ENCODE measurements at regions not wholly inside any gene's neighbourhood (a gene's known extent, or its start where the extent isn't known, plus 50 kb on each side); places are given as distances from the start of the nearest gene placed in this dataset.

GRCh38 chr10:124237282-124237961 is 144.0 kb upstream of the CHST15 start:
- FAIRE-seq (no peak), DNase-seq (ENCODE audit: low read depth, low spot score) (no peak)
- H3K9me3 ChIP-seq (ENCODE audit: control insufficient read depth, low read depth, low read length) = no peaks in the 10 kb centered on the region
- H3K4me2 ChIP-seq (ENCODE audit: control insufficient read depth, extremely low read depth, insufficient read depth, low read depth, low read length) = no peak overlapping the region
- dilution Hi-C loops (cut with MboI; ENCODE audit: extremely low pct_ligation_motif_present, low sequenced_read_pairs) = no loop called here
- peaks cover 4% of the 10 kb centered on the region for H3K27me3 ChIP-seq (ENCODE audit: control insufficient read depth, extremely low read depth, insufficient read depth, low read length)
- no peaks in the 10 kb centered on the region for H3K9me1 ChIP-seq (ENCODE audit: control insufficient read depth, extremely low read depth, insufficient read depth, low read length)
- no peak overlapping the region for H3K27ac ChIP-seq (ENCODE audit: control insufficient read depth, insufficient read depth, low read length)
- TF ChIP-seq EZH2 (IDR thresholded peaks at IDR 0.05; ENCODE audit: low read length) = no peak
- TF ChIP-seq, protein P1, sequence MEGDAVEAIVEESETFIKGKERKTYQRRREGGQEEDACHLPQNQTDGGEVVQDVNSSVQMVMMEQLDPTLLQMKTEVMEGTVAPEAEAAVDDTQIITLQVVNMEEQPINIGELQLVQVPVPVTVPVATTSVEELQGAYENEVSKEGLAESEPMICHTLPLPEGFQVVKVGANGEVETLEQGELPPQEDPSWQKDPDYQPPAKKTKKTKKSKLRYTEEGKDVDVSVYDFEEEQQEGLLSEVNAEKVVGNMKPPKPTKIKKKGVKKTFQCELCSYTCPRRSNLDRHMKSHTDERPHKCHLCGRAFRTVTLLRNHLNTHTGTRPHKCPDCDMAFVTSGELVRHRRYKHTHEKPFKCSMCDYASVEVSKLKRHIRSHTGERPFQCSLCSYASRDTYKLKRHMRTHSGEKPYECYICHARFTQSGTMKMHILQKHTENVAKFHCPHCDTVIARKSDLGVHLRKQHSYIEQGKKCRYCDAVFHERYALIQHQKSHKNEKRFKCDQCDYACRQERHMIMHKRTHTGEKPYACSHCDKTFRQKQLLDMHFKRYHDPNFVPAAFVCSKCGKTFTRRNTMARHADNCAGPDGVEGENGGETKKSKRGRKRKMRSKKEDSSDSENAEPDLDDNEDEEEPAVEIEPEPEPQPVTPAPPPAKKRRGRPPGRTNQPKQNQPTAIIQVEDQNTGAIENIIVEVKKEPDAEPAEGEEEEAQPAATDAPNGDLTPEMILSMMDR (optimal IDR thresholded peaks at IDR 0.05 in 1 of 3, IDR thresholded peaks at IDR 0.05 in 1 of 3, conservative IDR thresholded peaks at IDR 0.05 in 1 of 3; ENCODE audit: extremely low read depth in 1 of 3, insufficient read depth in 2 of 3, low read length in 3 of 3) = no peak
- H4K20me1 ChIP-seq (ENCODE audit: control insufficient read depth, extremely low read depth, insufficient read depth, low read length) = no peaks in the 10 kb centered on the region
- H3K79me2 ChIP-seq (ENCODE audit: control insufficient read depth, insufficient read depth, low read length) = no peaks in the 10 kb centered on the region
- no peaks in the 10 kb centered on the region for H3K36me3 ChIP-seq (ENCODE audit: control insufficient read depth in 2 of 2, extremely low read depth in 1 of 2, insufficient read depth in 2 of 2, low read length in 2 of 2)
- peaks cover 8% of the 10 kb centered on the region for H3K4me1 ChIP-seq (ENCODE audit: control insufficient read depth, extremely low read depth, insufficient read depth, low read length)
- no peak overlapping the region for H2AFZ ChIP-seq (ENCODE audit: control insufficient read depth, low read length)
- H3K4me3 ChIP-seq (ENCODE audit: control insufficient read depth in 2 of 3, extremely low read depth in 1 of 3, insufficient read depth in 2 of 3, low read depth in 1 of 3, low read length in 3 of 3) = no peak overlapping the region
- H3K9ac ChIP-seq (ENCODE audit: control insufficient read depth, extremely low read depth, insufficient read depth, low read length) = no peak overlapping the region

GRCh38 chr10:124236816-124237215 is 143.4 kb upstream of the CHST15 start:
- no peak overlapping the region for H3K4me2 ChIP-seq (ENCODE audit: control insufficient read depth, extremely low read depth, insufficient read depth, low read depth, low read length)
- peaks cover 4% of the 10 kb centered on the region for H3K27me3 ChIP-seq (ENCODE audit: control insufficient read depth, extremely low read depth, insufficient read depth, low read length)
- dilution Hi-C loops (cut with MboI; ENCODE audit: extremely low pct_ligation_motif_present, low sequenced_read_pairs) = no loop called here
- no peaks in the 10 kb centered on the region for H3K9me3 ChIP-seq (ENCODE audit: control insufficient read depth, low read depth, low read length)
- FAIRE-seq = no peak
- TF ChIP-seq EZH2 (IDR thresholded peaks at IDR 0.05; ENCODE audit: low read length) = no peak
- TF ChIP-seq, protein P1 (optimal IDR thresholded peaks at IDR 0.05 in 1 of 3, IDR thresholded peaks at IDR 0.05 in 1 of 3, conservative IDR thresholded peaks at IDR 0.05 in 1 of 3; ENCODE audit: extremely low read depth in 1 of 3, insufficient read depth in 2 of 3, low read length in 3 of 3) = no peak
- peaks cover 8% of the 10 kb centered on the region for H3K4me1 ChIP-seq (ENCODE audit: control insufficient read depth, extremely low read depth, insufficient read depth, low read length)
- DNase-seq (ENCODE audit: low read depth, low spot score) = no peak
- H3K79me2 ChIP-seq (ENCODE audit: control insufficient read depth, insufficient read depth, low read length) = no peaks in the 10 kb centered on the region
- no peak overlapping the region for H3K4me3 ChIP-seq (ENCODE audit: control insufficient read depth in 2 of 3, extremely low read depth in 1 of 3, insufficient read depth in 2 of 3, low read depth in 1 of 3, low read length in 3 of 3)
- H4K20me1 ChIP-seq (ENCODE audit: control insufficient read depth, extremely low read depth, insufficient read depth, low read length) = no peaks in the 10 kb centered on the region
- H3K36me3 ChIP-seq (ENCODE audit: control insufficient read depth in 2 of 2, extremely low read depth in 1 of 2, insufficient read depth in 2 of 2, low read length in 2 of 2) = no peaks in the 10 kb centered on the region
- H2AFZ ChIP-seq (ENCODE audit: control insufficient read depth, low read length) = no peak overlapping the region
- H3K27ac ChIP-seq (ENCODE audit: control insufficient read depth, insufficient read depth, low read length) = no peak overlapping the region
- H3K9ac ChIP-seq (ENCODE audit: control insufficient read depth, extremely low read depth, insufficient read depth, low read length) = no peak overlapping the region
- H3K9me1 ChIP-seq (ENCODE audit: control insufficient read depth, extremely low read depth, insufficient read depth, low read length) = no peaks in the 10 kb centered on the region
